NB4 (cell line): ENCODE measurements at regions not wholly inside any gene's neighbourhood (a gene's known extent, or its start where the extent isn't known, plus 50 kb on each side); places are given as distances from the start of the nearest gene placed in this dataset.

Source experiments
- DNase-seq: peaks from one replicate; pipeline ENCODE4 v3.0.0; 2010; ENCODE audit warnings: low read depth
- H3K4me3 ChIP-seq: one replicate; pipeline ENCODE4 v1.5.1; 2011; ENCODE audit warnings: mild to moderate bottlenecking, low read depth, low read length, moderate library complexity
- MAX ChIP-seq: IDR thresholded peaks from 2 replicates; pipeline ENCODE4 v1.6.1; 2011; ENCODE audit warnings: low read depth, low read length
- MYC ChIP-seq: IDR thresholded peaks from 2 replicates; pipeline ENCODE4 v1.6.1; 2011; ENCODE audit warnings: low read depth, low read length
- POLR2A ChIP-seq: IDR thresholded peaks from 2 replicates; pipeline ENCODE4 v1.6.1; 2011; ENCODE audit warnings: mild to moderate bottlenecking; ENCODE audit not compliant: insufficient read length; ENCODE audit errors: extremely low read depth
- TF ChIP-seq, protein P1 (sequence below): IDR thresholded peaks from one replicate; pipeline ENCODE4 v1.5.1; 2012; ENCODE audit warnings: low read depth, low read length

- no peak overlapping the region for H3K4me3 ChIP-seq
- DNase-seq = no peak
- TF ChIP-seq MYC (no peak), MAX (no peak), POLR2A (no peak)
- TF ChIP-seq, protein P1, sequence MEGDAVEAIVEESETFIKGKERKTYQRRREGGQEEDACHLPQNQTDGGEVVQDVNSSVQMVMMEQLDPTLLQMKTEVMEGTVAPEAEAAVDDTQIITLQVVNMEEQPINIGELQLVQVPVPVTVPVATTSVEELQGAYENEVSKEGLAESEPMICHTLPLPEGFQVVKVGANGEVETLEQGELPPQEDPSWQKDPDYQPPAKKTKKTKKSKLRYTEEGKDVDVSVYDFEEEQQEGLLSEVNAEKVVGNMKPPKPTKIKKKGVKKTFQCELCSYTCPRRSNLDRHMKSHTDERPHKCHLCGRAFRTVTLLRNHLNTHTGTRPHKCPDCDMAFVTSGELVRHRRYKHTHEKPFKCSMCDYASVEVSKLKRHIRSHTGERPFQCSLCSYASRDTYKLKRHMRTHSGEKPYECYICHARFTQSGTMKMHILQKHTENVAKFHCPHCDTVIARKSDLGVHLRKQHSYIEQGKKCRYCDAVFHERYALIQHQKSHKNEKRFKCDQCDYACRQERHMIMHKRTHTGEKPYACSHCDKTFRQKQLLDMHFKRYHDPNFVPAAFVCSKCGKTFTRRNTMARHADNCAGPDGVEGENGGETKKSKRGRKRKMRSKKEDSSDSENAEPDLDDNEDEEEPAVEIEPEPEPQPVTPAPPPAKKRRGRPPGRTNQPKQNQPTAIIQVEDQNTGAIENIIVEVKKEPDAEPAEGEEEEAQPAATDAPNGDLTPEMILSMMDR = no peak
Measured at GRCh38 chr4:11628093-11628725, 199.5 kb upstream of the HS3ST1 start.

GRCh38 chr4:11626066-11626465, 197.4 kb upstream of the HS3ST1 start:
- TF ChIP-seq, protein P1 = no peak
- TF ChIP-seq MYC (no peak), POLR2A (no peak), MAX (no peak)
- no peak overlapping the region for H3K4me3 ChIP-seq
- DNase-seq = no peak

DNA sequence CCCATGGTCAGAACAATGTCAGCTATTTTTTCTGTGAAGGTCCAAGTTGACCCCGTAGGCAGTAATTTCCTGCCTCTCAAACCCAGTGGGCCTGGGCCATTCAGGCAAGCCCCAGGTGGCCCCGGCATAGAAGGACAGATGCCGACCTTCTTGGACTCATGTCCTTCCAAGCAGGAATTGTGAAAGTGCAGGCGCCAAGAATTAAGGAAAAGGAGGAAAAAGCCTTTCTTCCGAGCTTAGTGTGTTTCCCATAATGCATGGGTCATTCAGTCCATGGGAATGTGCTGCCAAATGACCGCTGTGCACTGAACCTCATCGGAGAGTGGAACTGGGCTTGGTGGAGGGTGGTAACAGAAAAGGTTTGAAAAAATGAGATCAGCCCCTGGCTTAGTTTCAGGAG, 196.5 kb upstream of the HS3ST1 start:
- TF ChIP-seq MAX (no peak), MYC (no peak), POLR2A (no peak)
- TF ChIP-seq, protein P1 = no peak

GRCh38 chr4:11624370-11624769, 195.7 kb upstream of the HS3ST1 start:
- no peak overlapping the region for H3K4me3 ChIP-seq
- no peak for TF ChIP-seq MAX
- no peak for TF ChIP-seq MYC
- TF ChIP-seq, protein P1 = no peak
- no peak for TF ChIP-seq POLR2A
- DNase-seq = no peak

More for the DNA sequence above, 196.5 kb upstream of the HS3ST1 start:
- no peak overlapping the region for H3K4me3 ChIP-seq
- no peak for DNase-seq

DNA sequence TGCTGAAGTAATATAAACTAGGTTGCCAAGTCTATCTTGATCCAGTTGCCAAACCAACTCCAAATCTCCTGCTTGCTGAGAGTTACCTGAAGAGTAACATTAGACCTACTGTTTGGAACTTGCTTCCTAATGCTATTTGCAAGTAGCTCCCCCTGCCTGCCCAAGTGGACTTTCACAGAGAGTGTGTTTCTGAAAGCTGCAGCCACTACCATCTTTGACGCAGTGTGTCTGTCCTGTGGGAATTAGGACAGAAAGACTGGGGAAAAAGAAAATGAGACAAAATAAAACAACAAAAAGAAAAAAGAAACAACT, 195.0 kb upstream of the HS3ST1 start:
- no peak for TF ChIP-seq POLR2A
- TF ChIP-seq, protein P1 = peak; percentile 24
- no peak for TF ChIP-seq MYC
- TF ChIP-seq MAX = no peak
- H3K4me3 ChIP-seq = no peak overlapping the region
- DNase-seq = peak; percentile 21
